KBM-7 (cell line): ENCODE measurements at regions not wholly inside any gene's neighbourhood (a gene's known extent, or its start where the extent isn't known, plus 50 kb on each side); places are given as distances from the start of the nearest gene placed in this dataset.

Experiments
- DNase-seq: peaks from one replicate; pipeline ENCODE4 v3.0.0-alpha.2; 2015
- in situ Hi-C: fragments of 300-500 bp; cut with MboI; formaldehyde crosslinking; loops from 2 replicates; pipeline ENCODE4 v1.14.3; 2020; ENCODE audit warnings: low sequenced_read_pairs, low pct_unique_long_range_greater_than_20kb, mixed read lengths

- in situ Hi-C loops, result no loop called here
- DNase-seq, result peak; percentile 3
Observed at GRCh38 chr11:70580036-70580805, 181.9 kb downstream of the CTTN start.

GRCh38 chr11:70581991-70582885 is 183.9 kb downstream of the CTTN start:
- DNase-seq, result no peak
- in situ Hi-C loops, result no loop called here

- in situ Hi-C loops, result no loop called here
- DNase-seq, result no peak
Observed at GRCh38 chr11:70582886-70583641, 184.7 kb downstream of the CTTN start.

- in situ Hi-C loops, result no loop called here
Observed at GRCh38 chr11:70583781-70584218, 185.5 kb downstream of the CTTN start.

GRCh38 chr11:70584498-70585235 is 186.3 kb downstream of the CTTN start:
- no peak for DNase-seq
- in situ Hi-C loops, result no loop called here

More at GRCh38 chr11:70583781-70584218, 185.5 kb downstream of the CTTN start:
- DNase-seq, result no peak

- in situ Hi-C loops, result no loop called here
Observed at GRCh38 chr11:70585236-70585545, 186.9 kb downstream of the CTTN start.

GRCh38 chr11:70586261-70587074 is 188.1 kb downstream of the CTTN start:
- in situ Hi-C loops, result no loop called here
- no peak for DNase-seq

More at GRCh38 chr11:70585236-70585545, 186.9 kb downstream of the CTTN start:
- DNase-seq, result no peak

GRCh38 chr11:70587075-70587389 is 188.7 kb downstream of the CTTN start:
- in situ Hi-C loops, result no loop called here
- DNase-seq, result no peak

GRCh38 chr11:70590356-70590991 is 192.1 kb downstream of the CTTN start:
- in situ Hi-C loops, result no loop called here
- no peak for DNase-seq

- in situ Hi-C loops, result no loop called here
- no peak for DNase-seq
Observed at GRCh38 chr11:70592641-70593165, 194.4 kb downstream of the CTTN start.

- in situ Hi-C loops, result no loop called here
- no peak for DNase-seq
Observed at GRCh38 chr11:70593446-70593983, 195.2 kb downstream of the CTTN start.

- in situ Hi-C loops, result no loop called here
- no peak for DNase-seq
Observed at GRCh38 chr11:70594031-70594430, 195.7 kb downstream of the CTTN start.

GRCh38 chr11:70594606-70595005 is 196.3 kb downstream of the CTTN start:
- in situ Hi-C loops, result no loop called here
- no peak for DNase-seq

GRCh38 chr11:70595016-70595415 is 196.7 kb downstream of the CTTN start:
- no peak for DNase-seq
- in situ Hi-C loops, result no loop called here

- no peak for DNase-seq
- in situ Hi-C loops, result no loop called here
Observed at GRCh38 chr11:70595452-70595851, 197.1 kb downstream of the CTTN start.

- DNase-seq, result no peak
- in situ Hi-C loops, result no loop called here
Observed at GRCh38 chr11:70596091-70596490, 197.8 kb downstream of the CTTN start.

- DNase-seq, result no peak
- in situ Hi-C loops, result no loop called here
Observed at GRCh38 chr11:70597006-70597555, 198.8 kb downstream of the CTTN start.
